ENCODE measurements at regions not wholly inside any gene's neighbourhood (a gene's known extent, or its start where the extent isn't known, plus 50 kb on each side); places are given as distances from the start of the nearest gene placed in this dataset.

DNA sequence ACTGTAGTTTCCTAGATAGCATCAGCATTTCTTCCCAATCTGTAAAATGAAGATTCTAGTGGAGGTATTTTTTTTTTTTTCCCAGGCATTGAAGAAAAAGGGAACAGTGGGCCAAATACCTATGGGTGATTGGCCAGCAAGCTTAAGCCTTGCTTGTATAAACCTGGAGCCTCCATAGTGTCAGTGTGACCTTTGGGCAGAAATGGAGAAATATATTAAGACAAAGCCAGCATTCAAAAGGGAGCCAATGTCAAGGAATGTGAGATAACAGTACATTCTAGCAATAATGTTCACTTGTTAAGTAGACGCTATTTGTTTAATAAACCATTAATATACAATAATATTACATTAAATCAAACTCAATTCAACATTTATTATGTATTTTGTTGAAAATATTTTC lies 275.4 kb downstream of the FOXA2 start:
- H3K4me3 ChIP-seq (ENCODE audit: insufficient read depth, low read length, poor library complexity, severe bottlenecking), result no peak overlapping the region
- H3F3A ChIP-seq (ENCODE audit: insufficient read depth), result no peaks in the 10 kb centered on the region
- H3K36me3 ChIP-seq (ENCODE audit: low read length), result no peaks in the 10 kb centered on the region
- no peaks in the 10 kb centered on the region for H4K20me1 ChIP-seq (ENCODE audit: low read depth, low read length)
- no peak overlapping the region for H3K4me2 ChIP-seq (ENCODE audit: low read depth, low read length, poor library complexity, severe bottlenecking)
- H3K27ac ChIP-seq (ENCODE audit: low read depth, low read length), result no peak overlapping the region
- H3K9ac ChIP-seq (ENCODE audit: low read length), result no peak overlapping the region
- H3K9me2 ChIP-seq (replicated peaks; ENCODE audit: insufficient read depth, low read length), result no peaks in the 10 kb centered on the region
- TF ChIP-seq CTCF (IDR thresholded peaks at IDR 0.05; ENCODE audit: insufficient read depth, low read length, poor library complexity, severe bottlenecking), result no peak
- TF ChIP-seq EZH2phosphoT487 (conservative IDR thresholded peaks at IDR 0.05; ENCODE audit: low read length), result no peak
- no peaks in the 10 kb centered on the region for H3K79me2 ChIP-seq (ENCODE audit: insufficient read depth, low read length)
- H3K27me3 ChIP-seq (ENCODE audit: low read length), result no peaks in the 10 kb centered on the region
- H3K9me3 ChIP-seq (ENCODE audit: insufficient read depth, low read length), result no peaks in the 10 kb centered on the region
- H2AFZ ChIP-seq (ENCODE audit: low read depth, low read length, severe bottlenecking), result no peak overlapping the region

- TF ChIP-seq EZH2phosphoT487 (conservative IDR thresholded peaks at IDR 0.05; ENCODE audit: low read length), result no peak
- TF ChIP-seq CTCF (IDR thresholded peaks at IDR 0.05; ENCODE audit: insufficient read depth, low read length, poor library complexity, severe bottlenecking), result no peak
- no peak overlapping the region for H3K27ac ChIP-seq (ENCODE audit: low read depth, low read length)
- H3K79me2 ChIP-seq (ENCODE audit: insufficient read depth, low read length), result no peaks in the 10 kb centered on the region
- no peaks in the 10 kb centered on the region for H3K36me3 ChIP-seq (ENCODE audit: low read length)
- no peaks in the 10 kb centered on the region for H3K9me2 ChIP-seq (replicated peaks; ENCODE audit: insufficient read depth, low read length)
- H3K9me3 ChIP-seq (ENCODE audit: insufficient read depth, low read length), result no peaks in the 10 kb centered on the region
- H3K27me3 ChIP-seq (ENCODE audit: low read length), result no peaks in the 10 kb centered on the region
- no peak overlapping the region for H3K9ac ChIP-seq (ENCODE audit: low read length)
- no peak overlapping the region for H3K4me3 ChIP-seq (ENCODE audit: insufficient read depth, low read length, poor library complexity, severe bottlenecking)
- no peaks in the 10 kb centered on the region for H4K20me1 ChIP-seq (ENCODE audit: low read depth, low read length)
- no peaks in the 10 kb centered on the region for H3F3A ChIP-seq (ENCODE audit: insufficient read depth)
- no peak overlapping the region for H2AFZ ChIP-seq (ENCODE audit: low read depth, low read length, severe bottlenecking)
- no peak overlapping the region for H3K4me2 ChIP-seq (ENCODE audit: low read depth, low read length, poor library complexity, severe bottlenecking)
Observed at GRCh38 chr20:22307409-22307808, 277.0 kb downstream of the FOXA2 start.

GRCh38 chr20:22305381-22305780 lies 279.0 kb downstream of the FOXA2 start:
- no peaks in the 10 kb centered on the region for H3K27me3 ChIP-seq (ENCODE audit: low read length)
- no peak for TF ChIP-seq EZH2phosphoT487 (conservative IDR thresholded peaks at IDR 0.05; ENCODE audit: low read length)
- no peak for TF ChIP-seq CTCF (IDR thresholded peaks at IDR 0.05; ENCODE audit: insufficient read depth, low read length, poor library complexity, severe bottlenecking)
- H4K20me1 ChIP-seq (ENCODE audit: low read depth, low read length), result no peaks in the 10 kb centered on the region
- no peak overlapping the region for H3K9ac ChIP-seq (ENCODE audit: low read length)
- no peak overlapping the region for H3K27ac ChIP-seq (ENCODE audit: low read depth, low read length)
- H2AFZ ChIP-seq (ENCODE audit: low read depth, low read length, severe bottlenecking), result no peak overlapping the region
- H3K79me2 ChIP-seq (ENCODE audit: insufficient read depth, low read length), result no peaks in the 10 kb centered on the region
- no peaks in the 10 kb centered on the region for H3K9me3 ChIP-seq (ENCODE audit: insufficient read depth, low read length)
- no peaks in the 10 kb centered on the region for H3F3A ChIP-seq (ENCODE audit: insufficient read depth)
- no peaks in the 10 kb centered on the region for H3K9me2 ChIP-seq (replicated peaks; ENCODE audit: insufficient read depth, low read length)
- no peaks in the 10 kb centered on the region for H3K36me3 ChIP-seq (ENCODE audit: low read length)
- no peak overlapping the region for H3K4me3 ChIP-seq (ENCODE audit: insufficient read depth, low read length, poor library complexity, severe bottlenecking)
- no peak overlapping the region for H3K4me2 ChIP-seq (ENCODE audit: low read depth, low read length, poor library complexity, severe bottlenecking)

- no peak for TF ChIP-seq CTCF (IDR thresholded peaks at IDR 0.05; ENCODE audit: insufficient read depth, low read length, poor library complexity, severe bottlenecking)
- no peak for TF ChIP-seq EZH2phosphoT487 (conservative IDR thresholded peaks at IDR 0.05; ENCODE audit: low read length)
- H3K4me2 ChIP-seq (ENCODE audit: low read depth, low read length, poor library complexity, severe bottlenecking), result no peak overlapping the region
- no peak overlapping the region for H3K9ac ChIP-seq (ENCODE audit: low read length)
- H3K27ac ChIP-seq (ENCODE audit: low read depth, low read length), result no peak overlapping the region
- H3K4me3 ChIP-seq (ENCODE audit: insufficient read depth, low read length, poor library complexity, severe bottlenecking), result no peak overlapping the region
- H3K27me3 ChIP-seq (ENCODE audit: low read length), result no peaks in the 10 kb centered on the region
- no peaks in the 10 kb centered on the region for H3K79me2 ChIP-seq (ENCODE audit: insufficient read depth, low read length)
- H3F3A ChIP-seq (ENCODE audit: insufficient read depth), result no peaks in the 10 kb centered on the region
- no peak overlapping the region for H2AFZ ChIP-seq (ENCODE audit: low read depth, low read length, severe bottlenecking)
- H3K9me3 ChIP-seq (ENCODE audit: insufficient read depth, low read length), result no peaks in the 10 kb centered on the region
- no peaks in the 10 kb centered on the region for H4K20me1 ChIP-seq (ENCODE audit: low read depth, low read length)
- H3K9me2 ChIP-seq (replicated peaks; ENCODE audit: insufficient read depth, low read length), result no peaks in the 10 kb centered on the region
- no peaks in the 10 kb centered on the region for H3K36me3 ChIP-seq (ENCODE audit: low read length)
Observed at GRCh38 chr20:22303523-22303922, 280.8 kb downstream of the FOXA2 start.
